Astrocyte of the cerebellum (primary cell): ENCODE measurements at regions not wholly inside any gene's neighbourhood (a gene's known extent, or its start where the extent isn't known, plus 50 kb on each side); places are given as distances from the start of the nearest gene placed in this dataset.
"Not testable (repeated sequence)": the region's sequence is repeated elsewhere in the genome, so short reads cannot be mapped to it uniquely, and the experiment has no call there.

Source experiments
- DNase-seq: peaks from one replicate; pipeline ENCODE4 v3.0.0-alpha.2; 2011; ENCODE audit warnings: low read depth
- H3K4me3 ChIP-seq: 2 replicates; pipeline ENCODE4 v1.5.1; 2011; ENCODE audit warnings: mild to moderate bottlenecking, low read depth, low read length, moderate library complexity
- CTCF ChIP-seq: IDR thresholded peaks from 2 replicates; pipeline ENCODE4 v1.5.1; 2012; ENCODE audit warnings: low read length, low read depth, moderate library complexity, mild to moderate bottlenecking; ENCODE audit errors: missing control alignments
- in situ Hi-C: cut with HindIII; loops from 2 replicates; pipeline ENCODE4 v1.10.0; 2017; ENCODE audit warnings: low sequenced_read_pairs

GRCh38 chr19:30288911-30289310 is 83.3 kb upstream of the ZNF536 start:
- DNase-seq: no peak
- no peak for TF ChIP-seq CTCF
- H3K4me3 ChIP-seq: no peak overlapping the region
- in situ Hi-C loops: no loop called here

GRCh38 chr19:30289336-30289735 is 82.8 kb upstream of the ZNF536 start:
- no peak overlapping the region for H3K4me3 ChIP-seq
- in situ Hi-C loops: no loop called here
- DNase-seq: no peak
- no peak for TF ChIP-seq CTCF

- DNase-seq, in situ Hi-C loops, H3K4me3 ChIP-seq: not testable (repeated sequence)
Measured at GRCh38 chr19:30290805-30291204, 81.4 kb upstream of the ZNF536 start.

GRCh38 chr19:30293051-30293785 is 79.0 kb upstream of the ZNF536 start:
- TF ChIP-seq CTCF: no peak
- in situ Hi-C loops: no loop called here
- DNase-seq: peak; percentile 23
- H3K4me3 ChIP-seq: no peak overlapping the region

- in situ Hi-C loops: no loop called here
- DNase-seq: no peak
- no peak overlapping the region for H3K4me3 ChIP-seq
- no peak for TF ChIP-seq CTCF
Measured at GRCh38 chr19:30297969-30298368, 74.2 kb upstream of the ZNF536 start.

GRCh38 chr19:30303131-30303654 is 69.0 kb upstream of the ZNF536 start:
- no peak overlapping the region for H3K4me3 ChIP-seq
- no peak for TF ChIP-seq CTCF
- in situ Hi-C loops: no loop called here
- DNase-seq: no peak

GRCh38 chr19:30304540-30304939 is 67.6 kb upstream of the ZNF536 start:
- TF ChIP-seq CTCF: no peak
- no peak overlapping the region for H3K4me3 ChIP-seq
- no peak for DNase-seq
- in situ Hi-C loops: no loop called here
